GM12878 (cell line): ENCODE measurements at regions not wholly inside any gene's neighbourhood (a gene's known extent, or its start where the extent isn't known, plus 50 kb on each side); places are given as distances from the start of the nearest gene placed in this dataset.

Experiments used
- CBX5 ChIP-seq: sonication (generic); IDR thresholded peaks from 2 replicates; pipeline ENCODE4 v1.6.1; 2016; ENCODE audit warnings: low read depth, moderate library complexity, mild to moderate bottlenecking, inconsistent platforms
- MTA3 ChIP-seq: IDR thresholded peaks from 2 replicates; pipeline ENCODE4 v1.6.1; 2012; ENCODE audit warnings: low read length, inconsistent platforms, borderline replicate concordance
- TF ChIP-seq, protein P1 (sequence below): fragments of 450-650 bp; IDR thresholded peaks from 2 replicates; pipeline ENCODE4 v1.6.1; 2018; ENCODE audit warnings: borderline replicate concordance, mild to moderate bottlenecking; ENCODE audit not compliant: partially characterized antibody
- TF ChIP-seq, protein P2 (sequence below): IDR thresholded peaks from 2 replicates; pipeline ENCODE4 v1.6.1; 2012; ENCODE audit warnings: improper control_type of control experiment, low read depth, low read length; ENCODE audit not compliant: insufficient replicate concordance
- TF ChIP-seq, protein P3 (sequence below): fragments of 450-650 bp; IDR thresholded peaks from 2 replicates; pipeline ENCODE4 v1.6.1; 2016; ENCODE audit warnings: mild to moderate bottlenecking
- TF ChIP-seq, protein P4 (sequence below): fragments of 450-650 bp; IDR thresholded peaks from 2 replicates; pipeline ENCODE4 v1.6.1; 2016; ENCODE audit warnings: mild to moderate bottlenecking, moderate library complexity, borderline replicate concordance

DNA sequence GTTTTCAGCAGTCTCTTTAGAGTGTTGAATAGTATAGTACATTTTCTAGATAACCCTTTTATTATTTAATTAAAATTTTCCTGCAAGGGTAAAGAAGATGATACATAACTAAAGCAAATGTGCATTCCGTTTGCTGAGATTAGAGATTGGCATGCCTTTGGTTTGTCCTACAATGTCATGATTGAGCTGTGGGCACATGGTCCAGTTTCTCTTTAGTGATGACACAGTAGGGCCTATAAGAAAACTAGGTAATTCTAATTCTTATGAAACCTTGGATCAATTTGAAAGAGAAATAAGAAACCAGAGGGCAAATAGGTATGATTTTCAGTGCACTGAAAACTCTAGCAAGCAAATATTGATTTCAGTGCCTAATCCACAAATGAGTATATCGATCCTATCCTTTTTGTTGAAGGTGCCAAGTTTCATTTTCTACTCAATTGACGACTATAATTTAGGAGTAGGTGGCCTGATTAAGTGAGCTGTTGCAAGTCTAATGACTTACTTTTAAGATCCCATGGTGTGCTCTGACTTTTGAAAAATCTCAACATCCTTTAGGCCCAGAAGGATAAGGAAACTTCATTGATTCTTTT lies 128.0 kb upstream of the KCNK1 start (continued):
- TF ChIP-seq, protein P1, sequence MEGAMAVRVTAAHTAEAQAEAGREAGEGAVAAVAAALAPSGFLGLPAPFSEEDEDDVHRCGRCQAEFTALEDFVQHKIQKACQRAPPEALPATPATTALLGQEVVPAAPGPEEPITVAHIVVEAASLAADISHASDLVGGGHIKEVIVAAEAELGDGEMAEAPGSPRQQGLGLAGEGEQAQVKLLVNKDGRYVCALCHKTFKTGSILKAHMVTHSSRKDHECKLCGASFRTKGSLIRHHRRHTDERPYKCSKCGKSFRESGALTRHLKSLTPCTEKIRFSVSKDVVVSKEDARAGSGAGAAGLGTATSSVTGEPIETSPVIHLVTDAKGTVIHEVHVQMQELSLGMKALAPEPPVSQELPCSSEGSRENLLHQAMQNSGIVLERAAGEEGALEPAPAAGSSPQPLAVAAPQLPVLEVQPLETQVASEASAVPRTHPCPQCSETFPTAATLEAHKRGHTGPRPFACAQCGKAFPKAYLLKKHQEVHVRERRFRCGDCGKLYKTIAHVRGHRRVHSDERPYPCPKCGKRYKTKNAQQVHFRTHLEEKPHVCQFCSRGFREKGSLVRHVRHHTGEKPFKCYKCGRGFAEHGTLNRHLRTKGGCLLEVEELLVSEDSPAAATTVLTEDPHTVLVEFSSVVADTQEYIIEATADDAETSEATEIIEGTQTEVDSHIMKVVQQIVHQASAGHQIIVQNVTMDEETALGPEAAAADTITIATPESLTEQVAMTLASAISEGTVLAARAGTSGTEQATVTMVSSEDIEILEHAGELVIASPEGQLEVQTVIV: no peak
- TF ChIP-seq MTA3 (no peak), CBX5 (no peak)
- TF ChIP-seq, protein P2, sequence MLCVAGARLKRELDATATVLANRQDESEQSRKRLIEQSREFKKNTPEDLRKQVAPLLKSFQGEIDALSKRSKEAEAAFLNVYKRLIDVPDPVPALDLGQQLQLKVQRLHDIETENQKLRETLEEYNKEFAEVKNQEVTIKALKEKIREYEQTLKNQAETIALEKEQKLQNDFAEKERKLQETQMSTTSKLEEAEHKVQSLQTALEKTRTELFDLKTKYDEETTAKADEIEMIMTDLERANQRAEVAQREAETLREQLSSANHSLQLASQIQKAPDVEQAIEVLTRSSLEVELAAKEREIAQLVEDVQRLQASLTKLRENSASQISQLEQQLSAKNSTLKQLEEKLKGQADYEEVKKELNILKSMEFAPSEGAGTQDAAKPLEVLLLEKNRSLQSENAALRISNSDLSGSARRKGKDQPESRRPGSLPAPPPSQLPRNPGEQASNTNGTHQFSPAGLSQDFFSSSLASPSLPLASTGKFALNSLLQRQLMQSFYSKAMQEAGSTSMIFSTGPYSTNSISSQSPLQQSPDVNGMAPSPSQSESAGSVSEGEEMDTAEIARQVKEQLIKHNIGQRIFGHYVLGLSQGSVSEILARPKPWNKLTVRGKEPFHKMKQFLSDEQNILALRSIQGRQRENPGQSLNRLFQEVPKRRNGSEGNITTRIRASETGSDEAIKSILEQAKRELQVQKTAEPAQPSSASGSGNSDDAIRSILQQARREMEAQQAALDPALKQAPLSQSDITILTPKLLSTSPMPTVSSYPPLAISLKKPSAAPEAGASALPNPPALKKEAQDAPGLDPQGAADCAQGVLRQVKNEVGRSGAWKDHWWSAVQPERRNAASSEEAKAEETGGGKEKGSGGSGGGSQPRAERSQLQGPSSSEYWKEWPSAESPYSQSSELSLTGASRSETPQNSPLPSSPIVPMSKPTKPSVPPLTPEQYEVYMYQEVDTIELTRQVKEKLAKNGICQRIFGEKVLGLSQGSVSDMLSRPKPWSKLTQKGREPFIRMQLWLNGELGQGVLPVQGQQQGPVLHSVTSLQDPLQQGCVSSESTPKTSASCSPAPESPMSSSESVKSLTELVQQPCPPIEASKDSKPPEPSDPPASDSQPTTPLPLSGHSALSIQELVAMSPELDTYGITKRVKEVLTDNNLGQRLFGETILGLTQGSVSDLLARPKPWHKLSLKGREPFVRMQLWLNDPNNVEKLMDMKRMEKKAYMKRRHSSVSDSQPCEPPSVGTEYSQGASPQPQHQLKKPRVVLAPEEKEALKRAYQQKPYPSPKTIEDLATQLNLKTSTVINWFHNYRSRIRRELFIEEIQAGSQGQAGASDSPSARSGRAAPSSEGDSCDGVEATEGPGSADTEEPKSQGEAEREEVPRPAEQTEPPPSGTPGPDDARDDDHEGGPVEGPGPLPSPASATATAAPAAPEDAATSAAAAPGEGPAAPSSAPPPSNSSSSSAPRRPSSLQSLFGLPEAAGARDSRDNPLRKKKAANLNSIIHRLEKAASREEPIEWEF: no peak
- TF ChIP-seq, protein P3, sequence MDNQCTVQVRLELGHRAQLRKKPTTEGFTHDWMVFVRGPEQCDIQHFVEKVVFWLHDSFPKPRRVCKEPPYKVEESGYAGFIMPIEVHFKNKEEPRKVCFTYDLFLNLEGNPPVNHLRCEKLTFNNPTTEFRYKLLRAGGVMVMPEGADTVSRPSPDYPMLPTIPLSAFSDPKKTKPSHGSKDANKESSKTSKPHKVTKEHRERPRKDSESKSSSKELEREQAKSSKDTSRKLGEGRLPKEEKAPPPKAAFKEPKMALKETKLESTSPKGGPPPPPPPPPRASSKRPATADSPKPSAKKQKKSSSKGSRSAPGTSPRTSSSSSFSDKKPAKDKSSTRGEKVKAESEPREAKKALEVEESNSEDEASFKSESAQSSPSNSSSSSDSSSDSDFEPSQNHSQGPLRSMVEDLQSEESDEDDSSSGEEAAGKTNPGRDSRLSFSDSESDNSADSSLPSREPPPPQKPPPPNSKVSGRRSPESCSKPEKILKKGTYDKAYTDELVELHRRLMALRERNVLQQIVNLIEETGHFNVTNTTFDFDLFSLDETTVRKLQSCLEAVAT: no peak
- TF ChIP-seq, protein P4, sequence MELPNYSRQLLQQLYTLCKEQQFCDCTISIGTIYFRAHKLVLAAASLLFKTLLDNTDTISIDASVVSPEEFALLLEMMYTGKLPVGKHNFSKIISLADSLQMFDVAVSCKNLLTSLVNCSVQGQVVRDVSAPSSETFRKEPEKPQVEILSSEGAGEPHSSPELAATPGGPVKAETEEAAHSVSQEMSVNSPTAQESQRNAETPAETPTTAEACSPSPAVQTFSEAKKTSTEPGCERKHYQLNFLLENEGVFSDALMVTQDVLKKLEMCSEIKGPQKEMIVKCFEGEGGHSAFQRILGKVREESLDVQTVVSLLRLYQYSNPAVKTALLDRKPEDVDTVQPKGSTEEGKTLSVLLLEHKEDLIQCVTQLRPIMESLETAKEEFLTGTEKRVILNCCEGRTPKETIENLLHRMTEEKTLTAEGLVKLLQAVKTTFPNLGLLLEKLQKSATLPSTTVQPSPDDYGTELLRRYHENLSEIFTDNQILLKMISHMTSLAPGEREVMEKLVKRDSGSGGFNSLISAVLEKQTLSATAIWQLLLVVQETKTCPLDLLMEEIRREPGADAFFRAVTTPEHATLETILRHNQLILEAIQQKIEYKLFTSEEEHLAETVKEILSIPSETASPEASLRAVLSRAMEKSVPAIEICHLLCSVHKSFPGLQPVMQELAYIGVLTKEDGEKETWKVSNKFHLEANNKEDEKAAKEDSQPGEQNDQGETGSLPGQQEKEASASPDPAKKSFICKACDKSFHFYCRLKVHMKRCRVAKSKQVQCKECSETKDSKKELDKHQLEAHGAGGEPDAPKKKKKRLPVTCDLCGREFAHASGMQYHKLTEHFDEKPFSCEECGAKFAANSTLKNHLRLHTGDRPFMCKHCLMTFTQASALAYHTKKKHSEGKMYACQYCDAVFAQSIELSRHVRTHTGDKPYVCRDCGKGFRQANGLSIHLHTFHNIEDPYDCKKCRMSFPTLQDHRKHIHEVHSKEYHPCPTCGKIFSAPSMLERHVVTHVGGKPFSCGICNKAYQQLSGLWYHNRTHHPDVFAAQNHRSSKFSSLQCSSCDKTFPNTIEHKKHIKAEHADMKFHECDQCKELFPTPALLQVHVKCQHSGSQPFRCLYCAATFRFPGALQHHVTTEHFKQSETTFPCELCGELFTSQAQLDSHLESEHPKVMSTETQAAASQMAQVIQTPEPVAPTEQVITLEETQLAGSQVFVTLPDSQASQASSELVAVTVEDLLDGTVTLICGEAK: no peak
